ENCODE measurements at regions not wholly inside any gene's neighbourhood (a gene's known extent, or its start where the extent isn't known, plus 50 kb on each side); places are given as distances from the start of the nearest gene placed in this dataset.
"Not testable (repeated sequence)": the region's sequence is repeated elsewhere in the genome, so short reads cannot be mapped to it uniquely, and the experiment has no call there.

DNA sequence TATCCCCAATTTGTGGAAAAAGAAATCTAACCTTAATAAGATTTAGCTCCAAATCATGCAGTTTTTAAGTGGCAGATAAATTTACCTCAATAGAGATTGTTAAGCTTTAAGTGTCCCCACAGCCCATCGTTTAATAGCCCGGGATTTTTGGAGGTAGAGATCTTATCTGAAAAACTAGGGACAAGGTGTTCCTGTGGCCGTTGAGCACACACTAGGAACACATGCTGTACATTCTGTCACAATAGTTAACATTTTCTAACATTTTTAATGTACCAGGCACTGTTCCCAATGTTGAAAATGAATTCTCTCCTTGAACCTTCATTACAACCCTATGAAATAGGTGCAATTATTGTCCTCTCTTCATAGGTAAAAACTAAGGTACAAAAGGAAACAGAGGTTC is 85.7 kb upstream of the PLD5 start:
- no peak for DNase-seq

DNA sequence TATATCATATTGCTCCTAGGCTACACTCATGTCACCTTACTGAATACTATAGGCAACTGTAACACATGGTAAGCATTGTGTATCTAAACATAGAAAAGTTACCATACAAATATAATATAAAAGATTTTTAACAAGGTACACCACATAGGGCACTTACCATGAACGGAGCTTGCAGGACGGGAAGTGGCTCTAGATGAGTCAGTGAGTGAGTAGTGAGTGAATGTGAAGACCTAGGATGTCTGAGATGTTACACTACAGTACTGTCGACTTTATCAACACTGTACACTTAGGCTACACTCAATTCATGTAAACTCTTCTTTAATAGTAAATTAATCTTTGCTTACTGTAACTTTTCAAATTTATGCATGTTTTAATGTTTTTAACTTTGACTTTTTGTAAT is 81.0 kb upstream of the PLD5 start:
- DNase-seq, result no peak

DNA sequence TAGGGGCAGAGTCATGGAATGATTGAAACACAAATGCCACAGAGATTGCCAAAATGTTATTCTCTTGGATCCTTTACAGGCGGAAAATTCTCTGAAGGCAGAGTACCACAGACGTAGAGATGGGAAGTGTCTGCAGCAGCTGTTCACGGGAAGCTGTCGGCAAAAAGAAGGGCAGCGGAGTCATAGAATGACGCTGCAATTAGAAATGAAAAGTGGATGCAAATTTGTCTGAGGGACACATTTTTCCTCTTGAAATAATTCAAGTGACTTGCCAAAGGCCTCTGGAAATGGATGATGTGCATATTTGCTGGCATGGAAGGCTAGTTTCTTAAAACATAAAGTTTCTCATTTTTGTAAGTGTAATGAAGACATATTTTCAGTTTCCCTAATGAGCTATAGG is 77.5 kb upstream of the PLD5 start:
- DNase-seq, result no peak

DNA sequence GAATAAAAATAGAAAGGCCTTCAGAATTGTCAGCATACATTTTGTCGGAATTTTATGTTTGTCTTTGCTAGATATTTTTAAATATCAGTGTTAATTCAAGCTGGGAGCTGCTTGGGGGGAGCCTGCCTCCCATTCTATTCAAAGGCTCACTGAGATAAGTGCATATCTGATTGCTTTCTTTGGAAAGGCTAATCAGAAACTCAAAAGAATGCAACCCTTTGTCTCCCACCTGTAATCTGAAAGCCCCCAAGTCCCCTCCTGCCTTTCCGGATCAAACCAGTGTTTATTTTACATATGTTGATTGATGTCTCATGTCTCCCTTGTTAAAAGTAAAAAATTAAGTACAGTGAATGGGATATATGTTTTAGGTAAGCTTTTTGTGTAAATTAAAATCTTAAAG is 69.3 kb upstream of the PLD5 start:
- DNase-seq, result not testable (repeated sequence)

DNA sequence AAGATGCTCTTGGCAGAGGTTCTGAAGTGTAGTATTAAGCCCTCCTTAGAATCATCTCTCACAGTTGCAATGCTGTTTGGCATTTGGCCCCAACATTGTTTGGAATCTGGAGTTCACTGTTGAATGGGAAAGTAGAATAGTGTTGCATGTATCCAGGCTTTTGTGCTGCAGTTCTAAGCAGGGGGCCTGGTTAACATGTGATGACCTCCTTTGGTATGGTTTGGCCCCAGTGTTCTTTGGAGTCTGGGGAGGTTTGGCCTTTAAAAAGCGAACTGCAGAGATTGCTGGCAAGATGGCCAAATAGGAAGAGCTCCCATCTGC is 61.8 kb upstream of the PLD5 start:
- DNase-seq, result no peak

DNA sequence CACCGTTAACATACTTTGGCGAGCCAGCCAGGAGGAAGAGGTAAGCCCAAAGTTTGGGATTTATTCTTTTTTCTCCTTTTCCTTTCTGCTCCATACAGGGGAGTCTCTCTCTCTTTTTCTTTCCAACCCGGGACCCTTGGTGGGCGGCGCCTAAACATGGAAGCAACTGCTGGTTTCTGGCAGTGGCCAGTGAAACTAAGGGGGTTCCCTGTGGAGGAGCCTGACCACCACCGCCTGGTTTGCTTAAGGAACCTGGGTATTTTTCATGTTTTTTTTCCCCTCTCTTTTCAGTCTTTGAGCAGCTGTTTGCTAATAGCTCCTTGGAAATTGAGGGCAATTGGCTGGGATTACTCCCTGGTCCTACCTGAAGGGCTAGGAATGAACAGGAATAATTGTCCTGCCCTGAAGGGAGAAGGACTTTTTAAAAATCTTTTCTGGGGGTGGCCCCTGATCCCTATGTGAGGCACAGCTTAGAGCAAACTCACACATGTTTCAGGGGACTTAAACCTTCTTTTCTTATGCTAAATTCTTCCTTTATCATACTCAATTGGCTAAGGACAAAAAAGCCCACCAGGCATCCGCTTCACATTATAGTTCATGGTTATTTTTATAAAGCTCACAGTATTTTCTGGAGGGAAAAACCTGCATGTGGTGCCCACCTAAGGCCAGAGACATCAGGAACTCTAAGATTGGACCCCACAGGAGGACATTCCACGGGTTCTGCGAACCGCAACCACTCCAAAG is 61.3 kb upstream of the PLD5 start:
- DNase-seq, result no peak

DNA sequence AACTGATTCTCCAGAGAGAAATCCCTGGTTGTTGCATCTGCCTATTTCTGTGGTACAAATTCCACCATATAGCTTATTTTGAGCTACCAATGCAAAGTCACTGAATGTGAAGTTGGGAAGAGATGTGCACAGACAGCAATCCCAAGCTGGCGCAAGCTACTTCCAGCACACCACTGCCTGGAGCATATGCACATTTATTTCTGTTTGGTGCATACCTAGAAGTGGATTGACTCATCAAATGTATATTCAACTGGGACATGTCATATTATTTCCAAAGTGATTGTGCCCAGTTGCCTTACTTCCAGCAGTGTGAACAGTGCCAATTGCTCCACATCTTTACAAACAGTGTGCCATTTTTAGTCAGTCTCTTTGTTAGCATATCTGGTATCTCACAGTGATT is 58.2 kb upstream of the PLD5 start:
- DNase-seq, result no peak

DNA sequence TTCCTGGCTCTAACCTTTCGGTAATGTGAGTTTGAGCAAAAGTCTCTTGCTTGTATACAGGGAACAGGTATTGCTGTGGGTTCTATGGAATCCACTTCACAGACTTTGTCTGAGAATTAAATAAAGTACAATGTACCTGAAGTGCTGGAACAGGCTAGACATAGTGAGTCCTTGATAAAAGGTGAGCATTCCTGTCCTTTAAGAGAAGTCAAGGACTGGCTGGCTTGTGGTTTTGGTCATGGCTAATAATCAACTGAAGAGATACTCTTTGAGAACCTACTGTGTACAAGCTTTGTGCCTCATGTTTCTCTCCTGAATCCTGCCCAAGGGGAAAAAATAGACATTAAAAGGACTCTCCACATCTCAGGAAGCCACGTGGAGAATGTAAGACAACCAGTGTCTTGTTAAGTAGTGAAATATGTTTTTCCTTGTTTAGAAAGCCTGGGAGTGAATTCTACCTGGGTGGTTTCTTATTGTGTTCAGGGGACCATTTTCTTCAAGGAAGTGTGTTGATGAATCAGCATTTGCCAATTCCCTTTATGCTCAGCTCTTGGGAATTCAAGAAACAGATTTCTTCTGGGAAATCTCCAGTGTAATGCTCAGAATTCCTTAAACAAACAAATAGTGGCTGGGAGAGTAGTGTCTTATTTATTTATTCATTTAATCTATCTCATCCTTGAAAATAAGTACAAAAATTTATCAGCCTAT is 55.2 kb upstream of the PLD5 start:
- no peak for DNase-seq

Measured in CD4-positive, alpha-beta T cell treated with Interleukin-10 for 1 hour (primary cell).